HEK293 (cell line): ENCODE measurements at regions not wholly inside any gene's neighbourhood (a gene's known extent, or its start where the extent isn't known, plus 50 kb on each side); places are given as distances from the start of the nearest gene placed in this dataset.

ENCODE experiments used
- CTCF ChIP-seq: fragments of 450-650 bp; formaldehyde crosslinking; IDR thresholded peaks from 2 replicates; pipeline ENCODE4 v1.5.1; 2016; ENCODE audit warnings: missing biosample characterization, missing genetic modification characterization
- KLF9 ChIP-seq: fragments of 450-650 bp; formaldehyde crosslinking; IDR thresholded peaks from 2 replicates; pipeline ENCODE4 v1.5.1; 2016; ENCODE audit warnings: missing biosample characterization, missing genetic modification characterization, low read depth
- MYNN ChIP-seq: fragments of 450-650 bp; formaldehyde crosslinking; IDR thresholded peaks from 2 replicates; pipeline ENCODE4 v1.5.1; 2016; ENCODE audit warnings: missing biosample characterization, missing genetic modification characterization, borderline replicate concordance
- RBAK ChIP-seq: fragments of 450-650 bp; formaldehyde crosslinking; IDR thresholded peaks from 2 replicates; pipeline ENCODE4 v1.5.1; 2016; ENCODE audit warnings: missing biosample characterization, missing genetic modification characterization
- YY1 ChIP-seq: fragments of 450-650 bp; formaldehyde crosslinking; IDR thresholded peaks from 2 replicates; pipeline ENCODE4 v1.5.1; 2018; ENCODE audit warnings: missing biosample characterization, missing genetic modification characterization
- ZBTB1 ChIP-seq: fragments of 450-650 bp; formaldehyde crosslinking; IDR thresholded peaks from 2 replicates; pipeline ENCODE4 v1.5.1; 2016; ENCODE audit warnings: missing biosample characterization, missing genetic modification characterization
- ZNF19 ChIP-seq: fragments of 450-650 bp; formaldehyde crosslinking; IDR thresholded peaks from 2 replicates; pipeline ENCODE4; 2016; ENCODE audit warnings: missing biosample characterization, missing genetic modification characterization, low read depth
- ZNF248 ChIP-seq: fragments of 450-650 bp; formaldehyde crosslinking; IDR thresholded peaks from 2 replicates; pipeline ENCODE4 v1.5.1; 2017; ENCODE audit warnings: missing biosample characterization, missing genetic modification characterization
- ZNF626 ChIP-seq: fragments of 450-650 bp; sonication (Bioruptor Pico); formaldehyde crosslinking; IDR thresholded peaks from 2 replicates; pipeline ENCODE4 v1.5.1; 2018; ENCODE audit warnings: missing biosample characterization, missing genetic modification characterization, inconsistent platforms
- ZNF776 ChIP-seq: fragments of 450-650 bp; formaldehyde crosslinking; IDR thresholded peaks from 2 replicates; pipeline ENCODE4 v1.5.0; 2017; ENCODE audit warnings: missing biosample characterization, missing genetic modification characterization, borderline replicate concordance
- ZSCAN18 ChIP-seq: fragments of 450-650 bp; formaldehyde crosslinking; IDR thresholded peaks from 2 replicates; pipeline ENCODE4 v1.5.1; 2016; ENCODE audit warnings: missing biosample characterization, missing genetic modification characterization

- TF ChIP-seq CTCF (tag by site-specific recombination) (no peak), ZNF19 (tag by site-specific recombination) (no peak), ZNF248 (tag by site-specific recombination) (no peak), KLF9 (no peak), RBAK (tag by site-specific recombination) (no peak), ZSCAN18 (tag by site-specific recombination) (no peak), YY1 (no peak), MYNN (no peak), ZNF776 (tag by site-specific recombination) (no peak), ZNF626 (tag by site-specific recombination) (no peak), ZBTB1 (no peak)
Measured at GRCh38 chr20:63106108-63106764, 99.5 kb upstream of the BHLHE23 start.
